Ishikawa (cell line): ENCODE measurements at regions not wholly inside any gene's neighbourhood (a gene's known extent, or its start where the extent isn't known, plus 50 kb on each side); places are given as distances from the start of the nearest gene placed in this dataset.

Experiments used
- CEBPB ChIP-seq: IDR thresholded peaks from 2 replicates; pipeline ENCODE4 v1.6.1; 2012
- CREB1 ChIP-seq: IDR thresholded peaks from 2 replicates; pipeline ENCODE4 v1.6.1; 2012; ENCODE audit warnings: low read depth
- EGR1 ChIP-seq: IDR thresholded peaks from 2 replicates; pipeline ENCODE4 v1.6.1; 2012
- EP300 ChIP-seq: IDR thresholded peaks from 2 replicates; pipeline ENCODE4 v1.6.1; 2012; ENCODE audit warnings: borderline replicate concordance
- FOXM1 ChIP-seq: IDR thresholded peaks from 2 replicates; pipeline ENCODE4 v1.6.1; 2012; ENCODE audit warnings: low read depth, borderline replicate concordance
- MAX ChIP-seq: IDR thresholded peaks from 2 replicates; pipeline ENCODE4 v1.6.1; 2012
- NFIC ChIP-seq: IDR thresholded peaks from 2 replicates; pipeline ENCODE4 v1.6.1; 2012
- RAD21 ChIP-seq: IDR thresholded peaks from 2 replicates; pipeline ENCODE4 v1.6.1; 2012; ENCODE audit warnings: low read depth
- REST ChIP-seq: IDR thresholded peaks from 2 replicates; pipeline ENCODE4 v1.6.1; 2012; ENCODE audit warnings: low read depth, mild to moderate bottlenecking
- TAF1 ChIP-seq: IDR thresholded peaks from 2 replicates; pipeline ENCODE4 v1.6.1; 2012; ENCODE audit warnings: low read depth, mild to moderate bottlenecking
- TCF12 ChIP-seq: IDR thresholded peaks from 2 replicates; pipeline ENCODE4 v1.6.1; 2012; ENCODE audit warnings: low read depth
- TEAD4 ChIP-seq: IDR thresholded peaks from 2 replicates; pipeline ENCODE4 v1.6.1; 2012
- USF1 ChIP-seq: IDR thresholded peaks from 2 replicates; pipeline ENCODE4 v1.6.1; 2012
- YY1 ChIP-seq: IDR thresholded peaks from 2 replicates; pipeline ENCODE4 v1.6.1; 2012; ENCODE audit warnings: low read depth
- ZBTB7A ChIP-seq: IDR thresholded peaks from 2 replicates; pipeline ENCODE4 v1.6.1; 2012; ENCODE audit warnings: low read depth

GRCh38 chr22:26889802-26890201 lies 232.4 kb downstream of the MIAT start:
- TF ChIP-seq EP300 (no peak), EGR1 (no peak), TEAD4 (no peak)

- no peak for TF ChIP-seq EGR1
- TF ChIP-seq YY1: no peak
- no peak for TF ChIP-seq NFIC
- TF ChIP-seq CREB1: no peak
- no peak for TF ChIP-seq TCF12
- no peak for TF ChIP-seq RAD21
- no peak for TF ChIP-seq TAF1
- TF ChIP-seq CEBPB: no peak
- no peak for TF ChIP-seq USF1
- no peak for TF ChIP-seq EP300
These were observed 233.5 kb downstream of the MIAT start for GRCh38 chr22:26890870-26891269.

GRCh38 chr22:26891429-26891828 lies 234.0 kb downstream of the MIAT start:
- TF ChIP-seq ZBTB7A (no peak), TAF1 (no peak), RAD21 (no peak), NFIC (no peak), YY1 (no peak), CREB1 (no peak), USF1 (no peak), MAX (no peak), CEBPB (no peak), EGR1 (no peak), TCF12 (no peak), FOXM1 (no peak), TEAD4 (no peak), REST (no peak), EP300 (no peak)

GRCh38 chr22:26892166-26893041 lies 235.0 kb downstream of the MIAT start:
- no peak for TF ChIP-seq TCF12
- TF ChIP-seq YY1: no peak
- TF ChIP-seq RAD21: no peak
- TF ChIP-seq CREB1: no peak
- TF ChIP-seq EGR1: no peak
- no peak for TF ChIP-seq CEBPB
- no peak for TF ChIP-seq TEAD4
- TF ChIP-seq ZBTB7A: no peak

- TF ChIP-seq EP300 (no peak), FOXM1 (no peak)
These were observed 236.1 kb downstream of the MIAT start for GRCh38 chr22:26893173-26894110.

GRCh38 chr22:26894362-26894761 lies 237.0 kb downstream of the MIAT start:
- TF ChIP-seq MAX: no peak
- TF ChIP-seq TCF12: no peak
- TF ChIP-seq YY1: no peak
- TF ChIP-seq TAF1: no peak
- TF ChIP-seq NFIC: no peak
- no peak for TF ChIP-seq EP300

GRCh38 chr22:26894766-26895485 lies 237.5 kb downstream of the MIAT start:
- TF ChIP-seq TEAD4 (no peak), REST (no peak)
